PC-3 (cell line): ENCODE measurements at regions not wholly inside any gene's neighbourhood (a gene's known extent, or its start where the extent isn't known, plus 50 kb on each side); places are given as distances from the start of the nearest gene placed in this dataset.

ENCODE experiments used
- CTCF ChIP-seq: fragments of 300-600 bp; sonication (generic); conservative IDR thresholded peaks from 2 replicates; pipeline ENCODE4 v1.5.1; 2017; ENCODE audit warnings: antibody characterized with exemption, low read depth, mild to moderate bottlenecking, low read length
- EZH2 ChIP-seq: fragments of 300-600 bp; sonication (generic); IDR thresholded peaks from one replicate; pipeline ENCODE4 v1.6.1; 2017; ENCODE audit warnings: antibody characterized with exemption, mild to moderate bottlenecking, low read length; ENCODE audit not compliant: unreplicated experiment
- EZH2phosphoT487 ChIP-seq: fragments of 300-600 bp; sonication (generic); IDR thresholded peaks from 2 replicates; pipeline ENCODE4 v1.6.1; 2018; ENCODE audit warnings: mild to moderate bottlenecking, antibody characterized with exemption, low read length, borderline replicate concordance

GRCh38 chr3:23735535-23736326 is 70.0 kb upstream of the UBE2E1 start:
- TF ChIP-seq EZH2 (no peak), CTCF (no peak), EZH2phosphoT487 (no peak)
